HG03135 (cell line): ENCODE measurements at regions not wholly inside any gene's neighbourhood (a gene's known extent, or its start where the extent isn't known, plus 50 kb on each side); places are given as distances from the start of the nearest gene placed in this dataset.
"Not testable (repeated sequence)": the region's sequence is repeated elsewhere in the genome, so short reads cannot be mapped to it uniquely, and the experiment has no call there.

ENCODE experiments used
- ATAC-seq: cut with Tn5 transposase; IDR thresholded peaks from one replicate; pipeline ENCODE4 v1.9.1; 2021; ENCODE audit warnings: mild to moderate bottlenecking, moderate library complexity; ENCODE audit not compliant: unreplicated experiment

GRCh38 chr10:131822692-131823245, 78.0 kb upstream of the PPP2R2D start:
- no peak for ATAC-seq

- ATAC-seq: not testable (repeated sequence)
Observed at GRCh38 chr10:131823601-131824099, 77.2 kb upstream of the PPP2R2D start.

- ATAC-seq: no peak
Observed at GRCh38 chr10:131824371-131825149, 76.2 kb upstream of the PPP2R2D start.

DNA sequence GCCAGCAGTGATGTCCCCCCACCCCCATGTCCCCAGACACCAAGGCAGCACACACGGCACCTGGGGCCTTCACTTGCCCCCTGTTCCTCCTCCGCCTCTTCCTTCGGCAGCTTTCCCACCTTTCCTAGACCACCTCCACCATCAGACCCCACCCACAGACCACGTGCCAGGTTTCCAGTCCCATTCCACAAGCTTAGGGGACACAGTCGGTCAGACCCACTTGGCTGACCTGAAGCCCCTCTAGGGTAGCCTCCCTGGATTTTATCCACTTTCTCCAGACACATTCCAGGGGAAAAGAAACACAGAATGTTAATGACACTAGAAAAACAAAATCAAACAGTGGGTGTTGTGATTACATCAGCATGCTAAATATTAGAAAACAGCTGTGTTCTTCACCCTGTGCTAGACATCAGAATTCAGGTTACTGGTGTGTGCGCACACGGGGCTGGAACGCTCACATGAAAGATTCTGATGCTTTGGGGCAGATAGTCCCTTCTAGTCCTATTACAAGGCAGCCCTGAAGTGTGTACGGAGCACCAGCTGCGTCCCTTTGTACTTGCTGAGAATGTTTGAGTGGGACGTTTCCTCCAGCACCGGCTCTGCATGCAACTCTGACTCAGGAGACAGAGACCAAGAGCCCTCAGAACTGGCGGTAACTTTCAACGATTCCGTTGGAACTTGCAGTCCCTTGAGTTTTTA, 75.5 kb upstream of the PPP2R2D start:
- ATAC-seq: no peak

DNA sequence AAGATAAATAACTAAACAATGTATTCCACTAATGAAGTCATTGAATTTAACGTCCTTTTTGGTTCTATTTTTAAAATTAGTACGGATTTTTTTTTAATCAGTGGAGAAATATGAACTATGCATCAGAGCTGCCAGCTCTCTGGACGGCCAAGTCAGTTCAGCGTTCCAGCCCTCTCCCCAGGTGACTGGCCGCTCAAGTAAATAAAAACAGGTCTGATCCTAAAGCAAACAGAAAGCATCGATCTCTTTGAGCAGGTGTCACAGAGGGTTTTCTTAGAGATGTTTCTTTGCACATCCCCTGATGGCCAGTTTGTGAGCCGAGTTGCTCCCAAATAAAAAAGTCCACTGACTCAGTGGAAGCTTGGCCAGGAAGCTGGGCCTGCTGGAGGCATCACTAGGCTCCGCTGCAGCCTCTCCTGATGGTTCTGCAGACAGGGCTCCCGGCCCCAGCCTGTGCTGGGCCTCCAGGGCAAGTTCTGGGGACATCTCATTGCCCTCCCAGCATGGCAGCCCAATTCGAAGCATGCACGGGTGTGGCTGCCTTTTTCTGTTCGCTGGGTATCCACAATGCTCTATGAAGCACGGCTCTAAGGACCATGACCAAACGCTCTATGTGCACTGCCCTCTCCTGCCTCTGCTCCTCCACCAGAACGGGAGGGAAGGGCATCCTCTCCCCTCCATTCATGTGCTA, 74.7 kb upstream of the PPP2R2D start:
- ATAC-seq: no peak

- no peak for ATAC-seq
Observed at GRCh38 chr10:131829156-131829930, 71.5 kb upstream of the PPP2R2D start.

- ATAC-seq: no peak
Observed at GRCh38 chr10:131830446-131831130, 70.2 kb upstream of the PPP2R2D start.

DNA sequence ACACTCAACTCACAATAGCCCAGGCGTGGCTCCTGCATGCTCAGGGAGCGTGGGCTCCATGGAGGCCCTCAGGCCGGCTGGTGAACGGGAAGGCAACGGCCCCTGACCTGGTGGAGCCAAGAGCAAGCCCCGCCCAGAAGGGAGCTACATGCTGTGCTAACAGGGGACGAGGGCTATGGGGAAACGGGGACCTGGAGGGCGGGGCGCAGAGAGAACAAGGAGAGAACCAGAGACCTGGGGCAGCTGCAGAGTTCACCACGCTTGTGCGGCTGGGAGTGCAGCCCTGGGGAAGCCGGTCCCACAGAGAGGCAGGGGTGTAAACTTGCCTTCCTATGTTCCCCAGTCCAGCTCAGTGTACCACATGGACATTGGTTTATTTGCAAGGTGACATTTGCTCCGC, 69.2 kb upstream of the PPP2R2D start:
- ATAC-seq: no peak

GRCh38 chr10:131832056-131832685, 68.6 kb upstream of the PPP2R2D start:
- no peak for ATAC-seq

- ATAC-seq: no peak
Observed at GRCh38 chr10:131833013-131833412, 67.8 kb upstream of the PPP2R2D start.

GRCh38 chr10:131833446-131834080, 67.2 kb upstream of the PPP2R2D start:
- no peak for ATAC-seq

DNA sequence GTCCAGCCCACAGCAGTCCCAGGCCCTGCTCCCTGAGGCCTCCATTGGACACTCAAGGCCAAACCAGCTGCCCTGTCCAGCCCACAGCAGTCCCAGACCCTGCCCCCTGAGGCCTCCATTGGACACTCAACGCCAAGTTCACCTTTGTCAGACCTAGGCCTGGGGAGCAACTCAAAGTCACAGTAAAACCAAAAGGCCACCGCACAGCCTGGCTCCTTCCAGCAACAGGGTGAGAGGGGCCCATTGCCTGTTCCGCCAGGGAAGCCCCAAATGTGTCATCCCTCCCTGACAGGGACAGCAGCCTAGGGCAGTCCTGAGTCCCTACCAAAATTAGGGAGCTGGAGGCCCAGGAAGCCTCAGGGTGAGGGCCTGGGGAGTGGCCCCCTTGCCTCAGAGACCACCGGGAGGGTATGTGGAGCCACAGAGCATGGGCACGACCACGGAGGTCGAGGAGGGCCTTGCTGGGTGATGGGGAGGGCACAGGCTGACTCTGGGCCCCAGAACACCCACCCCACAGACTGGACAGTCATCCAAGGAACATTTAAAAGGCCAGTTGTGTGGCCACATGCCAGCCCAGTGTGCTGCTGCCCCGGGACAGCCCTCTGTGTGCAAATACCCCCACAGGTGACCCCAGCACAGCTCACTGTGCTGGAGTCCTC, 66.5 kb upstream of the PPP2R2D start:
- no peak for ATAC-seq

GRCh38 chr10:131838966-131839742, 61.7 kb upstream of the PPP2R2D start:
- ATAC-seq: no peak

GRCh38 chr10:131839880-131840787, 60.7 kb upstream of the PPP2R2D start:
- ATAC-seq: not testable (repeated sequence)

DNA sequence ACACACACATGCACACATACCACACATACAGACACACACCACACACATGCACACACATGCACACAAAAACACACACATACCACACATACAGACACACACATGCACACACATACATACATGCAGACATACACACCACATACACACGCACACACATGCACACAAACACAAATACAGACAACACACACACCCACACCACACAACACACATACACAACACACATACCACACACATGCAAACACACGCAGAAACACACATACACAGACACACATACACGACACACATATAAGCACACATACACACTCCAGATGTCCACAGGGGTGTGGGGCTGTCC, 60.1 kb upstream of the PPP2R2D start:
- ATAC-seq: no peak

DNA sequence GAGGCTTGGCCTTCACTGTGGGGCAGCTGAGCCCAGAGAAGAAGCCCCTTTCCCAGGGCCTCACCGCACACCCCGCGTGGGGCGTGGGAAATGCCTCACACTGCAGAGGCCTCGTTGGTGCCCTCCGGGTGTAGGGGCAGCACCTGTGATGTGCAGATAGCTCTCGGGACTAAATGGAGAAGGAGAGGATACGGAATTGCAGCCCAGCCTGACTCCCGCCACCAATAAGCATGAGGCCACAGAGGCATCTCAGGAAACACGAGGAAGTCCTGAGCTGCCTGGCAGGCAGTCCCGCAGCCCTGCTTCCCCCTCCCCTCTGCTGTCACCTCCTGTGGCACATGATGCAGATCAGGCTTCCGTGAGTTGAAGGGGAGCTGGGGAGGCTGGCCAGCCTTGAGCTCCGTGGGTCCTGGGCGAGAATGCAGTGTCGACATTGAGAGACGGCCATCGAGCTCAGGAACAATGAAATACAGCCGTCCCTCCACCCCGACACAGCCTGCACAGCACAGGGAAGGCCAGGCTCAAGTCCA, 59.6 kb upstream of the PPP2R2D start:
- ATAC-seq: no peak
